GM19372 (cell line): ENCODE measurements at regions not wholly inside any gene's neighbourhood (a gene's known extent, or its start where the extent isn't known, plus 50 kb on each side); places are given as distances from the start of the nearest gene placed in this dataset.
"Not testable (repeated sequence)": the region's sequence is repeated elsewhere in the genome, so short reads cannot be mapped to it uniquely, and the experiment has no call there.

Source experiments
- ATAC-seq: cut with Tn5 transposase; IDR thresholded peaks from one replicate; pipeline ENCODE4 v1.9.1; 2021; ENCODE audit warnings: mild to moderate bottlenecking, low read depth, moderate library complexity; ENCODE audit not compliant: unreplicated experiment

- not testable (repeated sequence) for ATAC-seq
Measured at GRCh38 chr12:73001806-73002205, 729.6 kb downstream of the TRHDE start.

GRCh38 chr12:73002504-73002903 lies 730.3 kb downstream of the TRHDE start:
- not testable (repeated sequence) for ATAC-seq

GRCh38 chr12:73009138-73009834 lies 737.1 kb downstream of the TRHDE start:
- ATAC-seq: not testable (repeated sequence)

GRCh38 chr12:73017981-73018380 lies 745.8 kb downstream of the TRHDE start:
- ATAC-seq: no peak

- ATAC-seq: no peak
Measured at GRCh38 chr12:73053893-73054292, 781.7 kb downstream of the TRHDE start.

GRCh38 chr12:73057428-73057827 lies 785.3 kb downstream of the TRHDE start:
- no peak for ATAC-seq

GRCh38 chr12:73065913-73066312 lies 793.7 kb downstream of the TRHDE start:
- ATAC-seq: no peak

GRCh38 chr12:73067616-73068015 lies 795.4 kb downstream of the TRHDE start:
- ATAC-seq: no peak

GRCh38 chr12:73072214-73072613 lies 800.0 kb downstream of the TRHDE start:
- ATAC-seq: no peak

GRCh38 chr12:73076760-73077159 lies 804.6 kb downstream of the TRHDE start:
- ATAC-seq: no peak

- ATAC-seq: no peak
Measured at GRCh38 chr12:73083736-73084135, 811.6 kb downstream of the TRHDE start.

- ATAC-seq: no peak
Measured at GRCh38 chr12:73106296-73106695, 834.1 kb downstream of the TRHDE start.

GRCh38 chr12:73106896-73107295 lies 834.7 kb downstream of the TRHDE start:
- ATAC-seq: no peak

- ATAC-seq: no peak
Measured at GRCh38 chr12:73110816-73111215, 838.6 kb downstream of the TRHDE start.

GRCh38 chr12:73112035-73112816 lies 840.1 kb downstream of the TRHDE start:
- ATAC-seq: no peak

- ATAC-seq: no peak
Measured at GRCh38 chr12:73124480-73124879, 852.3 kb downstream of the TRHDE start.

- no peak for ATAC-seq
Measured at GRCh38 chr12:73125148-73125547, 853.0 kb downstream of the TRHDE start.

GRCh38 chr12:73136386-73136785 lies 864.2 kb downstream of the TRHDE start:
- ATAC-seq: no peak

- ATAC-seq: not testable (repeated sequence)
Measured at GRCh38 chr12:73139642-73140041, 867.5 kb downstream of the TRHDE start.

- no peak for ATAC-seq
Measured at GRCh38 chr12:73158341-73158740, 886.2 kb downstream of the TRHDE start.

GRCh38 chr12:73159954-73160353 lies 887.8 kb downstream of the TRHDE start:
- no peak for ATAC-seq

GRCh38 chr12:73161970-73162369 lies 889.8 kb downstream of the TRHDE start:
- ATAC-seq: no peak
